ENCODE measurements at regions not wholly inside any gene's neighbourhood (a gene's known extent, or its start where the extent isn't known, plus 50 kb on each side); places are given as distances from the start of the nearest gene placed in this dataset. TPM values are rescaled to one million over a fixed set of nuclear protein-coding genes. Genes with fewer than 3 reads are reported as not detected.

DNA sequence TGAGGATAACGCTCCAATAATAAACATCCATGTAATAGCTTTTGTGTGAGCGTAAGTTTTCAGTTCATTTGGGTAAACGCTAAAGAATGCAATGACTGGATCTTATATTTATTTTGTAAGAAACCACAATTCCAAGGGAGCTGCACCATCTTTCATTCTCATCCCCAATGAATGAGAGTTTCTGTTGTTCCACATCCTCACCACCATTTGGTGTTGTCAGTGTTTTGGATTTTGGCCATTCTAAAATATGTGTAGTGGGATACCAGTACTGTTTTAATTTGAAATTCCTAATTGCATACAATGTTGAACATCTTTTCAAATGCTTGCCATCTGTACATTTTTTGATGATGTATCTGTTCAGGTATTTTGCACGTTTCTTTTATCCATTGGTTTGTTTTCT lies 50.9 kb upstream of the SEMA3D start:
- H3K27ac ChIP-seq (ENCODE audit: low read depth in 1 of 2, low read length in 2 of 2): no peak overlapping the region
- no peak overlapping the region for H3K4me3 ChIP-seq (ENCODE audit: low read depth in 1 of 3, low read length in 3 of 3)
- H3K36me3 ChIP-seq (ENCODE audit: control insufficient read depth in 4 of 4, insufficient read depth in 3 of 4, low read depth in 1 of 4, low read length in 3 of 4): no peaks in the 10 kb centered on the region
- TF ChIP-seq GABPA (IDR thresholded peaks at IDR 0.05 in 1 of 2, conservative IDR thresholded peaks at IDR 0.05 in 1 of 2): no peak
- no peak for TF ChIP-seq YY1 (IDR thresholded peaks at IDR 0.05)
- no peak for TF ChIP-seq SP1 (IDR thresholded peaks at IDR 0.05)
- TF ChIP-seq EGR1 (IDR thresholded peaks at IDR 0.05; ENCODE audit: low read depth in 2 of 2): no peak
- TF ChIP-seq, protein P1, sequence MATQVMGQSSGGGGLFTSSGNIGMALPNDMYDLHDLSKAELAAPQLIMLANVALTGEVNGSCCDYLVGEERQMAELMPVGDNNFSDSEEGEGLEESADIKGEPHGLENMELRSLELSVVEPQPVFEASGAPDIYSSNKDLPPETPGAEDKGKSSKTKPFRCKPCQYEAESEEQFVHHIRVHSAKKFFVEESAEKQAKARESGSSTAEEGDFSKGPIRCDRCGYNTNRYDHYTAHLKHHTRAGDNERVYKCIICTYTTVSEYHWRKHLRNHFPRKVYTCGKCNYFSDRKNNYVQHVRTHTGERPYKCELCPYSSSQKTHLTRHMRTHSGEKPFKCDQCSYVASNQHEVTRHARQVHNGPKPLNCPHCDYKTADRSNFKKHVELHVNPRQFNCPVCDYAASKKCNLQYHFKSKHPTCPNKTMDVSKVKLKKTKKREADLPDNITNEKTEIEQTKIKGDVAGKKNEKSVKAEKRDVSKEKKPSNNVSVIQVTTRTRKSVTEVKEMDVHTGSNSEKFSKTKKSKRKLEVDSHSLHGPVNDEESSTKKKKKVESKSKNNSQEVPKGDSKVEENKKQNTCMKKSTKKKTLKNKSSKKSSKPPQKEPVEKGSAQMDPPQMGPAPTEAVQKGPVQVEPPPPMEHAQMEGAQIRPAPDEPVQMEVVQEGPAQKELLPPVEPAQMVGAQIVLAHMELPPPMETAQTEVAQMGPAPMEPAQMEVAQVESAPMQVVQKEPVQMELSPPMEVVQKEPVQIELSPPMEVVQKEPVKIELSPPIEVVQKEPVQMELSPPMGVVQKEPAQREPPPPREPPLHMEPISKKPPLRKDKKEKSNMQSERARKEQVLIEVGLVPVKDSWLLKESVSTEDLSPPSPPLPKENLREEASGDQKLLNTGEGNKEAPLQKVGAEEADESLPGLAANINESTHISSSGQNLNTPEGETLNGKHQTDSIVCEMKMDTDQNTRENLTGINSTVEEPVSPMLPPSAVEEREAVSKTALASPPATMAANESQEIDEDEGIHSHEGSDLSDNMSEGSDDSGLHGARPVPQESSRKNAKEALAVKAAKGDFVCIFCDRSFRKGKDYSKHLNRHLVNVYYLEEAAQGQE (IDR thresholded peaks at IDR 0.05): no peak
- TF ChIP-seq FOXA2 (IDR thresholded peaks at IDR 0.05): no peak
- TF ChIP-seq TAF1 (conservative IDR thresholded peaks at IDR 0.05): no peak
- no peak for TF ChIP-seq MAX (IDR thresholded peaks at IDR 0.05)
- no peak for TF ChIP-seq JUND (IDR thresholded peaks at IDR 0.05)
- TF ChIP-seq NR2F2 (IDR thresholded peaks at IDR 0.05): no peak
- no peak for TF ChIP-seq HNF4A (conservative IDR thresholded peaks at IDR 0.05)
- TF ChIP-seq FOXA1 (IDR thresholded peaks at IDR 0.05): no peak
- TF ChIP-seq, protein P2, sequence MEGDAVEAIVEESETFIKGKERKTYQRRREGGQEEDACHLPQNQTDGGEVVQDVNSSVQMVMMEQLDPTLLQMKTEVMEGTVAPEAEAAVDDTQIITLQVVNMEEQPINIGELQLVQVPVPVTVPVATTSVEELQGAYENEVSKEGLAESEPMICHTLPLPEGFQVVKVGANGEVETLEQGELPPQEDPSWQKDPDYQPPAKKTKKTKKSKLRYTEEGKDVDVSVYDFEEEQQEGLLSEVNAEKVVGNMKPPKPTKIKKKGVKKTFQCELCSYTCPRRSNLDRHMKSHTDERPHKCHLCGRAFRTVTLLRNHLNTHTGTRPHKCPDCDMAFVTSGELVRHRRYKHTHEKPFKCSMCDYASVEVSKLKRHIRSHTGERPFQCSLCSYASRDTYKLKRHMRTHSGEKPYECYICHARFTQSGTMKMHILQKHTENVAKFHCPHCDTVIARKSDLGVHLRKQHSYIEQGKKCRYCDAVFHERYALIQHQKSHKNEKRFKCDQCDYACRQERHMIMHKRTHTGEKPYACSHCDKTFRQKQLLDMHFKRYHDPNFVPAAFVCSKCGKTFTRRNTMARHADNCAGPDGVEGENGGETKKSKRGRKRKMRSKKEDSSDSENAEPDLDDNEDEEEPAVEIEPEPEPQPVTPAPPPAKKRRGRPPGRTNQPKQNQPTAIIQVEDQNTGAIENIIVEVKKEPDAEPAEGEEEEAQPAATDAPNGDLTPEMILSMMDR (IDR thresholded peaks at IDR 0.05; ENCODE audit: low read depth, low read length, missing input control): no peak
- TF ChIP-seq, protein P3, sequence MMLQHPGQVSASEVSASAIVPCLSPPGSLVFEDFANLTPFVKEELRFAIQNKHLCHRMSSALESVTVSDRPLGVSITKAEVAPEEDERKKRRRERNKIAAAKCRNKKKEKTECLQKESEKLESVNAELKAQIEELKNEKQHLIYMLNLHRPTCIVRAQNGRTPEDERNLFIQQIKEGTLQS (IDR thresholded peaks at IDR 0.05): no peak
- TF ChIP-seq HNF4G (IDR thresholded peaks at IDR 0.05): no peak
- TF ChIP-seq RXRA (IDR thresholded peaks at IDR 0.05): no peak
- WGBS: 75% methylated on average over 4 of the region's 4 CpGs
- H3K9me3 ChIP-seq (ENCODE audit: control insufficient read depth in 4 of 4, low read length in 3 of 4): no peaks in the 10 kb centered on the region
- DNase-seq (ENCODE audit: low spot score): no peak
- H3K27me3 ChIP-seq (ENCODE audit: control insufficient read depth in 4 of 4, insufficient read depth in 4 of 4, low read length in 3 of 4): no peaks in the 10 kb centered on the region
- H3K9ac ChIP-seq (ENCODE audit: low read depth in 1 of 2, low read length in 2 of 2): no peak overlapping the region
- no peaks in the 10 kb centered on the region for H3K4me1 ChIP-seq (ENCODE audit: control insufficient read depth in 4 of 4, insufficient read depth in 4 of 4, low read length in 3 of 4)

Small RNAs in the stretch of these regions (small RNA-seq; reads per million reads assigned to genes)
- gene DYNLL1P7: not detected

All from liver (tissue), 9 donors.